HG02678 (cell line): ENCODE measurements at regions not wholly inside any gene's neighbourhood (a gene's known extent, or its start where the extent isn't known, plus 50 kb on each side); places are given as distances from the start of the nearest gene placed in this dataset.
"Not testable (repeated sequence)": the region's sequence is repeated elsewhere in the genome, so short reads cannot be mapped to it uniquely, and the experiment has no call there.

Source experiments
- ATAC-seq: cut with Tn5 transposase; IDR thresholded peaks from one replicate; pipeline ENCODE4 v1.9.1; 2021; ENCODE audit warnings: mild to moderate bottlenecking, moderate library complexity; ENCODE audit not compliant: unreplicated experiment

DNA sequence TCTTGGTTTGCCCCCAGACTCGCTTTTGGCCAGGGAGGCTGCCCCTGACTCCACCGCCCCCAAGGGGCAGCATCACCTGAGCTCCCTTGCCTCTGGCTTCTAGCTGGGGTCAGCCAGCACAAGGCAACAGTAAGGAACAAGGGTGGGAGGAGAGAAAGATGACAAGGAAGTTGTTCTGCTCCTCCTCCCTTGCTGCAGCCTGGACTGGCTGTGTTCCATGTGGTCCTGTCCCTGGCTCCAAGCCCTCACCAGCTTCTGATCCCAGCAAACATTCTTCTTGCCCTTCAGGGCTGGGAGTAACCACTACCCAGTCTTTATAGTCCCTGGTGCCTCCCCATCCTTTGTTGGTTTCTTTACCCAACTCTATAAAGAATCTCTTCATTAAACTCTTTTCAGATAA is 100.3 kb upstream of the SPIN1 start:
- ATAC-seq = no peak

DNA sequence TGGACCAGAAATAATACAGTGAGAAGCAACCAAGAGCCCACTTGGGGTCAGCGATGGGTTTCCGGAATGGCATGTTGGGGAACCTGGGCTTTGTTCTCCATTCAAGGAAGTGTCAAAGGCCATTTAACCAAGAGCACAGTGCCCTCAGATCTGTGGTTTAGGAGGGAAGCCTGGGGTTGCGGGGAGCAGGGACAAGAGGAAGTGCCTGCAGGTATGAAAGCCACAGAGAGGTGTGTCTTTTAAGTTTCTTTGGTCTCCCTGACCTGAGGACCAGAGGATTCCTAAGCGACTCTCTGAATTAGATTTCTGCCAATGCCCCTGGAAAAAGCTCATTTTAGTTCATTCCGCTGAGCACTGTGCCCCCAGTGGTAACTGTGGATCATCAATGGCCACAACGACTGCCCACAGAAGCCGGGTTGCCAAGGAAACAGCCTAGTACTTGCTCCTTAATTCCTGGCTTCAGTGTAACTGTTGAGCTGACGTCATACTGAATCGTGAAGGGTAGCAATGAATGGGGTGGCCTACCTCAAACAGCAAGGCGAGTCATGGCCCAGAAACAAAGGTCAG is 107.3 kb upstream of the SPIN1 start:
- no peak for ATAC-seq

DNA sequence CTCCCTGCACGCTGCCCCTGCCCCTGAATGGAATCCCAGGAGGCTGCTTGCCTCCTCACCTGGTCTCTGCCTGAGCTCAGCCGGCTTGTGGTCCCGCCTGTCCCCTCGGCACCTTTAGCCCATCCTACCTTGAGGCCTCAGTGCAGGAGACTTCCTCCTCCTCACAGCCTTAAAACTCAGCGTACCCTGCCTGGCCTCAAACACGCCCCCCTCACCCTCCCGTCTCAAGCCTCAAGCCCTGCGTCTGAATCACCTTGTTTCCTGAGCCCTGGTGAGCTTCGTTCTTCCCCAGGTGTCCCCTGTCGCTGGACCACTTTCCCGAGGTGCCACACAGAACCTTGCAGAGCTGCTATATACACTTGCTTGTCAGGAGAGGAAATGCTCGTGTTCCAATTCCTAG is 110.2 kb upstream of the SPIN1 start:
- no peak for ATAC-seq

DNA sequence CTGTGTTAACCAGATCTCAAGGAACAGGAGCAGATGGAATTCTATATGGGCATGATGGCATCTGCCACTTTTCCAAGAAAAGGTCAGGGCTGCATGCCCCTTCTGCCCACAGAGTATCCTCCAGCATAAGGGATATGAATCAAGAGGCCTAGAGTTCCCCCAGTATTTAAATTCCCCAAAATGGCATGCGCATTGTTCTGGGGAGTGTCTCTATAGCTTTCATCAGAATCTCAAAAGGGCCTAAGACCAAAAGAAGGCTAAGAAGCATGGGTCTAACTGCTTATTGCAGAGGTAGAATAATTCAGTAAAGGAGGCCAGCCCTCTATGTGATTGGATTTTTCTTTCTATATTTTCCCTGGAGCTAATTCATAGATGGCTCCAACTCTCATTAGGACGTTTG is 114.2 kb upstream of the SPIN1 start:
- ATAC-seq = no peak

DNA sequence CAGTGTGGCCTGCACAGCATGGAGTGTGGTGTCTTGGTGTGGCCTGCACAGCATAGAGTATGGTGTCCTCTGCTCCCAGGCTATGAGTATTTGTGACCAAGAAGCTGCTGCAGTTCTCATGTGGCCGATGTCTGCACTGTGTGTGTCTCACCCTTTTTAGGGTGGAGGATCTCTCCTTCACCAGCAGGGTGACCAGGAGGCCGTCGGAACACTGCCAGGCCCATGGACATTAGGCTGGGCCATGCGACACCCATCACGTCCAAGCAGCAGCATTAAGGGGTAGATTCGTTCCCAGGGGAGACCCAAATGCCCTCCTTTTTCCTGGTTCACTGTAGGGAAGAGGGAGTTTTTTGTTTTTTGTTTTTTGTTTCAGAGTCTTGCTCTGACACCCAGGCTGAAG is 115.3 kb upstream of the SPIN1 start:
- no peak for ATAC-seq

DNA sequence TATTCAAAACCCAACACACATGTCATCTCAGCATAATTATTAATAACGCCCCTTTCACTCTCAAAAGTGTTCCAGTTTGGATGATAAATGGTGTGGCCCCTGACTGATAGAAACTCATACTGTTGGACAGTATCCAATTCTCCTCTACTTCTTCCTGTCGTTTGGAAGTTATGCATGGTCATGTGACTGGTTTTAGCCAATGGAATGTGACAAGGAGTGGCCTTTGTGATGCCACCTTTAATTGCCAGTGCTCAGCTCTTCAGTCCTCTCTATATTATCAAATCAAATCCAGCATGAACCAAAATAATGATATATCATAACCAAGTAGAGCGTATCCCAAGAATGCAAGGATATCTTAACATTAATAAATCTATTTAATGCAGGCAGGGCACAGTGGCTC is 117.8 kb upstream of the SPIN1 start:
- ATAC-seq = no peak

DNA sequence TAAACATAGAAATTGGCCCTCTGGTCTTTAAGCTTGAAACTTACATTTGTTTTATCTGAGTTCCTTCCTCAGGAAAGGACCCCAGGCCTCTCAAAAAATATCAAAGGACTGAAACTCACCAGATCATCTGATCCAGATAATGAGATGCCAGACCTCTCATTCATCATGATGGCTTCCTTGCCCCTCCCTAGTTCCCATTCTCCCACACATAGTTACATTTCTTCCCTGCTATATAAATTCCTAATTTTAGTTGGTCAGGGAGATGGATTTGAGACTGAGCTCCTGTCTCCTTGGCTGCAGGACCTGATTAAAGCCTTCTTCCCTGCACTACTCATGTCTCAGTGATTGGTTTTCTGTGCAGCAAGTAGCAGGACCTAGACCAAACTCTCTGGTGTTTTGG is 119.4 kb upstream of the SPIN1 start:
- ATAC-seq = no peak

DNA sequence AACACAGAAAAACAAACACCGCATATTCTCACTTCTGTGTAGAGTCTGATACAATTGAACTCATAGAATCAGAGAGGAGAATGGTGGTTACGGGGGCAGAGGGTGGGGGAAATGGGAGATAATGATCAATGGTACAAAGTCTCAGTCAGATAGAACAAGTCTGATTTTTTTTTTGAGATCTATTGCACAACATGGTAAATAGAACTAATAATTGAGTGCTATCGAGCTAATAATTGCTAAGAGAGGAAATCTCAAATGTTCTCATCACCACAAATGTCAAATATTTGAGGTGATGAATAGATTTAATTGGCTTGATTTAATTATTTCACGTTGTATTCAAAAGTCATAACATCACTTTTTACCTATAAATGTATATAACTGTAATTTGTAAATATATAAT is 121.0 kb upstream of the SPIN1 start:
- no peak for ATAC-seq

DNA sequence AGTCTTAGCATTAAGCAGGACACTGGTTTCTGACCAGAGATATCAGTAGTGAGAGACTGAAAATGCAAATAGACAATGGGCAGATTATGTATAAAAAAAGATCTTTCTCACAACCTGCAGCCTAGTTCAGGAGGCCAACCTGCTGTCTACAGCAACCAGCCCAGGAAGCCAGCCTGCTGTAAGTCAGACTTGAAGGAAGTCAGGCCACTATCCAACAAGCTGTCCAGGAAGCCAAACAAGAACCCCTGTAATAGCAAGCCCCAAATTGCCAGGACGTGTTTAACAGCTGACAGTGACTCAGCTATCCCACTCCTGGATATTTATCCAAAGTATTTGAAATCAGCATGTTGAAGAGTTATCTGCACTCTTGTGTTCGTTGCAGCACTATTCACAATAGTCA is 121.8 kb upstream of the SPIN1 start:
- ATAC-seq = no peak

DNA sequence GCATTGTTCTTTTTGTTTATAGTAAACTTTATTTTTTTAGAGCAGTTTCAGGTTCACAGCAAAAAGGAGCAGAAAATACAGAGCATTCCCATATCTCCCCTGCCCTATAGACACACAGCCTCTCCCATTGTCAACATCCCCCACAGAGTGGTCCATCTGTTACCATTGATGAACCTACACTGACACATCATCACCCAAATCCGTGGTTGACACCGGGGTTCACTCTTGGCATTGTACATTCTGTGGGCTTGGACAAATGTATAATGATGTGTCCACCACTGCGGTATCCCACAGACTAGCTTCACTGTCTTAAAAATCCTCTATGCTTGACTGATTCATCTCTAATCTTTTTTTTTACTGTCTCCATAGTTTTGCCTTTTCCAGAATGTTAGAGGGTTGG is 120.7 kb upstream of the SPATA31C2 start:
- ATAC-seq = no peak

DNA sequence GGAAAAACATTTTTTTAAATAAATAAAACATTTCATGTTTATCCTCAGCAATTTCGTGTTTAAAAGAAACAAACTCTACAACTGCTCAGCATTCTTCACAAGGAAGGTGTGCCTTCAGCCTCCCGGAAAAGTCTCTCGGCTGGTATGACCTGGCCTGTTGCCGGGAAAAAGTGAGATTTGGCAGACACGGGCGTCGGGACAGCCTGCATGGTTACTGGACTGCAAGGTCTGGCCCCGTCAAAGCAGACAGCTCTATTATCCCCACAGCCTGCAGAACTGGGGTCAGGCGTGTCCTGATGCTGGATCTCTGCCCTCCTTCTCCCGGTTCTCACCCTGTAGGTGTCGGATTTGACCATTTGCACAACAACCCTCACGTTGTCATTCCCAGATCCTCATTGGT is 120.3 kb upstream of the SPATA31C2 start:
- no peak for ATAC-seq

DNA sequence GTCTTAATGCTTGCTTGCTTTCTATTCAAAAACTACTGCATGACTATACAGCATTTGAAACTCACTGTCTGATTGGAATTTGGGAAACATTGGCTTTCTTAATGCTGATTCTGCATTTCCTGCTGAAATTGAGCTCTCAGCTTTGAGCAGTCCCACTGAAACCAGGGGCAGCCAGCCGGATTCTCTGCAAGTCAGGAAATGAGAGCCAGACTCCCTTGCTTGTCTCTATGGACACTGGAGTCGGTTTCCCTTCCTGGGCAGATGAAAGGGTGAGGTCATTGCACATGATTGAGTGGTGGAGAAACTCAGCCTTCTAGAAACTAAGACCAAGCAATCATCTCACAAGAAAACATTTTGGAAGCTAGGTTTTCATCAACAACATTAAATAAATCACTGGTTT is 119.7 kb upstream of the SPATA31C2 start:
- ATAC-seq = no peak

DNA sequence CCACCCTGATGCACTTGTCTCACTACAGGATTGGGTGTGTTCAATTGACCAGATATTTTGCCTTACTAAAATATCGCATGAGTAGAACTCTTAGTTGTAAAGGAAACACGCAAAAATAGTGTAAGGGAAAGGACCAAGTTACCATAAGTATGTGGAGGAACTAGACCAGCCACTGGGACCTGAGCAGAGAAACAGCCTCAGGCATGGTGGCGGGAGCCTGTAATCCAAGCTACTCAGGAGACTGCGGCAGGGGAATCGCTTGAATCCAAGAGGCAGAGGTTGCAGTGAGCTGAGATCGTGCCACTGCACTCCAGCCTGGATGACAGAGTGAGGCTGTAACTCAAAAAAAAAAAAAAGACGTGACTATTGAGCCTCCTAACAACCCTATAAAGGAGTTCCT is 117.9 kb upstream of the SPATA31C2 start:
- no peak for ATAC-seq

DNA sequence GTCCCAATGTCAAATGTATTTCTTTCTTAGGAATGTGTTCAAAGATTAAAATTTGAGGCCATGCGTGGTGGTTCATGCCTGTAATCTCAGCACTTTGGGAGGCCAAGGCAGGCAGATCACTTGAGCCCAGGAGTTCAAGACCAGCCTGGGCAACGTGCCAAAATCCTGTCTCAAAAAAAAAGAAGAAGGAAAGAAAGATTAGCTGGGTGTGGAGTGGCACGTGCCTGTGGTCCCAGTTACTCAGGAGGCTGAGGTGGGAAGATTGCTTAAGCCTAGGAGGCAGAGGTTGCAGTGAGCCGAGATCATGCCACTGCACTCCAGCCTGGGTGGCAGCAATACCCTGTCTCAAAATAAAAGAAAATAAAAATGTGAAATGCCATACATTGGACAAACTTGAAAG is 117.5 kb upstream of the SPATA31C2 start:
- not testable (repeated sequence) for ATAC-seq

DNA sequence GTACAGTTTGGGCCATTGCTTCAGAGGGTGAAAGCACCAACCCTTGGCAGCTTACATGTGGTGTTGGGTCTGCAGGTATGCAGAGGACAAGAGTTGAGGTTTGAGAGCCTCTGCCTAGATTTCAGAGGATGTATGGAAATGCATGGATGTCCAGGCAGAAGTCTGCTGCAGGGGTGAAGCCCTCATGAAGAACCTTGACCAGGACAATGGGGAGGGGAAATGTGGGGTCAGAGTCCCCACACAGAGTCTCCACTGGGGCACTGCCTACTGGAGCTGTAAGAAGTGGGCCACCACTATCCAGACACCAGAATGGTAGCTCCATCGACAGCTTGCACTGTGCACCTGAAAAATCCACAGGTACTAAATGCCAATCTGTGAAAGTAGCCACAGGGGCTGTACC is 113.6 kb upstream of the SPATA31C2 start:
- ATAC-seq = no peak

DNA sequence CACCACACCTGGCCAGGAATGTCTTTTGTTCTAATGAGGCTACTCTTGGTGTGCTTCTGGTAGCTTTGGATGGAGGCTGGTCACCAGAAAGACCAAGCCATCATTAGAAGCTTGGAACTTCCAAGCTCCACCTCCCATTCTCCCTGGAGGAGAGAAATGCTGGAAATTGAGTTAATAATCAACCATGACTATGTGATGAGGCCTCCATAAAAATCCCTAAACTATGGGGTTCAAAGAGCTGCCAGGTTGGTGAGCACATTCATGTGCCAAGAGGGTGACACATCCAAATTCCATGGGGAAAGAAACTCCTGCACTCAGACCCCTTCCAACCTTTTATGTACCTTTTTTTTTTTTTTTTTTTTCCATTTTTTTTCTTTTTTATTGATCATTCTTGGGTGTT is 105.5 kb upstream of the SPATA31C2 start:
- no peak for ATAC-seq

DNA sequence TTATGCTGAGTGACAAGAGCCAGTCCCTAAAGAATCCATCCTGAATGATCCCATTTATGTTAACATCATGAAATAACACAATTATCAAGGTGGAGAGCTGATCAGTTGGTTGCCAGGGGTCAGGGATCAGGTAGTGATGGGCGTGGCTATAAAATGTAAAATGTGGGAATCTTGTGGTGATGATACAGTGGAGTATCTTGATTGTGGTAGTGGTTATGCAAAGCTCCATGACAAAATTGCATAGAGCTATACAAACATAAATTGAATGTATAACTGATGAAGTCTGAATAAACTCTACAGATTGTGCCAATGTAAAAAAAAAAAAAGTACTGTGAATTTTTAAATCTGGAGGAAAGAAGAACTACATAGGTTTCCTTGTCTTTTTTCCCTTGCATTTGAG is 104.6 kb upstream of the SPATA31C2 start:
- no peak for ATAC-seq

DNA sequence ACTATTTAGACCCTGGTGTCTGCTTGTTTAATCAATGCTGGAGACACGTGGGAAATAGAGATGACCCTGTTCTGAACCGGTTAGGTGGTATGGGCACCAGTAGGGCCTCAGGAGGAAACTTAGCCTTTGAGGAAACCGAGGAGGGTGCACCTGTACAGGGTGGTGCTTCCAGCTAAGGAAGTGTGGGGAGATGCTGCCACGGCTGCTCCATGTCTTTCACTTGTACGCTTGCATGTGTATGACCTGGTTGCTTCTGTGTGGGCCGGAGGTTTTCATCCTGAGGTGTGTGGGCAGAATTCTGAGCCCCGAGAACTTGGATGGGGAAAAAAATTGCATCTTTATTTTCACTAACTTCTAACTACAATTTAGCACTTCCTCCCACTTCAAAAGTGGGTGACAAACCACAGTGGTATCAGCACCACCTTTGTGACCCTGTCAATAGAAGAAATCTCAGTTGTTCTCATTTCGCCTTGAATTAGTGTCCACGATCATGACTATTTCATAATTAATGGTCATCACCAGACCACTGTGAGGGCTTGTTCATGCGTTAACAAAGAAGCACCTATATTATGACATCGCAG is 99.8 kb upstream of the SPATA31C2 start:
- ATAC-seq = no peak

DNA sequence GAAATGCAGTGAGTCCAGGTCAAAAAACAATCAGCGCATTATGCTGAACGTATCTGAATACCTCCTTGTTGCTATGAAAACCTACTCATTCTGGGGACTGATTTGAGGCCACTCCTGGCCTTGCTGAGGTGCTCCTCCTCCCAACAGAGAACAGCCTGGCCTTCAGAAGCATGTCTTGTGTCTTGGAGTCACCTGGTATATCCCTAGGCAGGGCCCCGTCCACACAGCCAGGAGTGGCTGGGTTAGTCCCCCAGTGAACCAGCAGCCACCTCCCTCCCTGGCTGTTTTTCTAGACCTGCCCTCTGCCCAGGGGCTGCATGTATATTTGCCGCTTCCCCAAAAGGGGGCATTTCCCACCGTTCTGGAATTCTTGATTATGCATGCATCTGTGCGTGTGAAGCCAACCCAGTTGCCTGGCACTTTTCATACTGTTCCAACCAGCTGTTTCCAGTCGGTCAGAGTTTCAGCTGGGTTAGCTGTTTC is 99.2 kb upstream of the SPATA31C2 start:
- ATAC-seq = no peak

DNA sequence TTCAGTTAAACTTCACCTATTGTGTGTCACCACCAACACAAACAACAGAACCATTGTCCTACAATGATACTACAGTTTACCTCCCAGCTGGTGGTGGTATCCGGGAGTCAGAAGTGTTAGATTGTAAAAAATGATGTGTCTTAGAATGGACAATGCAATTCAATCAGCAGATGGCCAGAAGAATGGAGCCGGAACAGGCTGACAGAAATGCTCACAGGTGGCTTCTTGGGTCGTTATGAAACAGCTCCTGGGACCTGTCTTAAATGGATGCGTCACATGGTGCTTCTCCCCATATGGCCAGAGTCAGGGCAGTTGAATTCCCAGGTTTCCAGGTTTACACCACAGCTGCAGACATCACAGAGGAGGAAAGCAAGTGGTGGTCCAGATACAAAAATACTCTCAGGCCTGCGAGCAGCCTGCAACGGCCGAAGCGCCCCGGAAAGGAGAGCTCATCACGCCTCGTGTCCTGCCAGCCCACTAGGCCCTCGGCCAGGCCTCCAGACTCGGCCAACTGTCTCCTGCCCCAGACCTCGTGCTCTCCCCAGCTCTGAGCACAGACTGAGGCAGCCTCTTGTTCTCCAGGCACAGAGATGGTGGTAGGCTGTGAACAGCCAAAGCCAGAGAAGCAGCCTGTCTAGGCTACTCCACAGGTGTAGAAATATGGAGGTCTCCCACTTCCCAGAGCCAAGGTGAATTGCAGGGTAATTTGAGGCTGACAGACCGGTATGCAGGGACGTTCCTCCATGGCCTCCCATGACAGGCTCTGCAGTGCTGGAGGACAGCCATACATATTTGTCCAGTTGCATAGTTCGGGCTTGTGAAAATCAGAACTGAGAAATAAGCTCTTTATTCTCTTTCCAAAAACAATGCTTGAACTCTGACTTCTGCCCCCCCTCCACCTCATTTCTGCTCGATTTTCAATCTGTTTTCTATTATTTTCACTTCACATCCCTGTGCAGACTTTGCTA is 98.5 kb upstream of the SPATA31C2 start:
- ATAC-seq = no peak

DNA sequence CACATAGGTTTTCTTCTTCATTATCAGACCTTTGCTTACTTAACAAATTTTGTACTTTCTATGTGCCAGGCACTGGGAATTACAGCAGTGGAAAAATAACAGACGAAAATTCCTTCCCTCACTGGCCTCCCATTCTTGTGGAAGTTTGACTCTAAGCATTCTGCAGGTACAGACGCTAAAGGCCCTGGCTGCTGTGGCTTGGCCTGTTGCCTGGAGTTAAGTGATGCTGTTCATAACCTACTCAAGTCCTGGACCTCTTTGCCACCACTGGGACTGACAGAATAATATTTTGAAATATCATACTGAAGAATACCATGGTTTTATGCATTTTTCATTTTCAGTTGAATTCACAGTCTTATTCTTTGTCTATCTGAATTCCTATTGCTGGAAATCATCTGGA is 97.3 kb upstream of the SPATA31C2 start:
- ATAC-seq = no peak

DNA sequence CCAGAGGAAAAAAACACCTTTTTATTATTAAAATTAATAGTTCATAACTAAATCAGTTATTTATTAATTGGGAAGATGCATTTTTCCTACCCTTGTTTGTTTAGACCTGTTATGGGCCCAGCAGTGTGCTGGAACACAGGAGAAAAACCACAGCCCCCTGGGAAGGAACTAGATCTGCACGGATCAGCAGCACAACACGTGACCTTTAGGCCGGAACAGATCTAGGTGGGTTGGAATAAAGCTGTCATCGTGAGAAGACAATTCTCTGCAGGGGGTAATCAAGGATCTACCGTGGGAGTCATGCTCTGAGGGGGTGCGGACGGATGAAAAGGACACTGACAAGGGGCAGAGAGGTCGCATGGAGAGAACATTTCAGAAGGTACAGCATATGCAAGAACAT is 95.8 kb upstream of the SPATA31C2 start:
- ATAC-seq = no peak
